Fibroblast of skin of right quadriceps (primary cell): ENCODE measurements at regions not wholly inside any gene's neighbourhood (a gene's known extent, or its start where the extent isn't known, plus 50 kb on each side); places are given as distances from the start of the nearest gene placed in this dataset.
A peak's percentile ranks its signal among the peaks of the same experiment; 100 is the strongest.
"Not testable (repeated sequence)": the region's sequence is repeated elsewhere in the genome, so short reads cannot be mapped to it uniquely, and the experiment has no call there.

ENCODE experiments used
- DNase-seq: peaks from one replicate; pipeline ENCODE4 v3.0.0-alpha.2; 2013

DNA sequence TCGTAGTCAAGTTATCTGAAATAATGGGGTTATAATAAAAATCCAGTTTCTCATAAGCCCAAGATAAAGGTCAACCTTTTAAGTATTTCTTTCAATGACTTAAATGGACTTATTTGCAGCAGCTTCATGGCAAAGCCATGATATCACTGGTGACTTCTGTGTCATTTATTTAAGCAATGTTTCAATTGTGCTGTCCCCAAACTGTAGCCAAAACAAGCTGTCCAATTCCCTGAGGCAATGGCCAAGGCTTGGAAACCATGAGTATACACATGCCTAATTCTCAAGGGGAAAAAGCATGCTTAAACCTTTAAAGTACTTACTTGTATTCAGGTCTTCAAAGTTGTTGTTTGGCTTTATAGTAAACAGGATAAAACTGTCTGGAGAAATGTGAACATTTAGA, 376.4 kb upstream of the TNC start:
- DNase-seq: no peak

DNA sequence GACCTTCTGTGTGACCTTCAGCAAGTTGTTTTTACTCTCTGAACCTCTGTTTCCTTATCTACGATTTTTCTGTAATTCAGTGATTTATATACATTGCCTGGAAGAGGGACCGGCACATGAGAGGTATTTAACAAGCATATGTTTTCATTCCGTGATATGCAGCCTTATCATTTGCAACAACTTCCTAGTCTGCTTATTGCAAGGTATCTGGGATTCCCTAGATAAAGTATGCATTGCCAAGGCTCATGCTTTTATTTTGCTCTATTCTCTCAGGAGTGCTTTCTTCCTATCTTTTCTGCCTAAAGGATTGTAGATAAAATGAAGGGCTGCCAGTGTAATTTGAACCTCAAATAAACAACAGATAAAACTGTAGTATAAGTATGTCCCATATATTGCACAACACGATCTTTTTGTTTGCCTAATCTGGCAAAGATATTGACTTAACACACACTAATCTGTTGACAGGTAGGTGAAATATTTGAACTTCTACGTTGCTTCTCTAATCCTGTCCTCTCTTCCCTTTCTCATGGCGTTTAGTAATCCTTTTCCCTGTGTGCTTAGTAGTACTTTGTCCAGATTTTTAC, 377.2 kb upstream of the TNC start:
- peak; percentile 10 for DNase-seq

DNA sequence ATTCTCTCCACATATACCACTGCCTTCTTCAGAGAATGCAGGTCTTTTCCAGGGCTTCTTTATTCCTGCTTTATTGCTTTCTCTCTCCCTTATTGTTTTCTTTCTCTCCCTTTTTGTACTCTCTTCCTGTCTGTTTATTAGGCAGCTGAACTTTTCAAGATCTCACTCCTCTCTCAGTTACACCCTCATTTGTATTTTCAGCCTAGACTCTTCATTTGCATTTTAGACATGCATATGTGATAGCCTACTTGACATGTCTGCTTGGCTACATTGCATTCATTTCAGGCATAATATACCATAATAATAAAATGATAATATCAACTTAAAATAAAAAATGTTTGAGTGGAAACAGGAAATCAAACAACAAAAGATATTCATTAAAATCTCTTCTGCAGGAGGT, 377.9 kb upstream of the TNC start:
- DNase-seq: no peak

DNA sequence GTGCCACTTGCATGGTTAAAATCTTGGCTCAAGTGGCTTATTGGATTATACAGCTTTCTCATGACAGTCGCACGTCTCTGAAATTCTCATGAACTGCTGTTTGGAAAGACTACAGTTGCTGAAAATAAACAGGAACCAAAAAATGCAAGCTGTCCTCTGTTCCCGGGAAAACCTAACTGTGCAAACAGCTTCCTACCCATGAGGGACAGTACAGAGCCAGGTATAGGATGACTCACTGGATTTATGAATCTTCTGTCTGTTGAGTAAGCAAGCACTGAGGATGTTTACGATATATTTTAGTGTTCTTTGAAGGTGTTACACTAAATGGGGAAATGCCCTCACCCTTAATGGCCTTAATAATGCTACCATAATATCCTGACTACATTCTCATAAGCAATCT, 380.3 kb upstream of the TNC start:
- no peak for DNase-seq

DNA sequence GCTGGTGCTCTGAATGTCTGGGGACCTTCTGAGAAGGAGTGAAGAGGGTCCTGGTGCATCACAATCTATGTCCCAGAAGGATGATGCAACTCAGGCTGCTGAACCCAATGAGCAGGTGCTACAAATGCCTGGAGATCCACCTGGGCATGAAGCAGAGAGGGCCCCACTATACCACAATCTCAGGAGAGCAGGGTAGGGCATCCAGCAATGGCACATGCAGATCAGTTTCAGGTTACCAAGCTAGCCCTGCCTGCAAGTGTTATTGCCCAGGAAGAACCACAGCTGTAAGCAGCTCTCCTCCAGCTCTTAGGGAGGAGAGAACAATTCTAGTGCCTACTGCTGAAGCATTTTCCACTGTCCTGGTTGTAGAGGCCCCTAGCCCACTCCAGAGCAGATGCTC, 389.2 kb upstream of the TNC start:
- DNase-seq: no peak

DNA sequence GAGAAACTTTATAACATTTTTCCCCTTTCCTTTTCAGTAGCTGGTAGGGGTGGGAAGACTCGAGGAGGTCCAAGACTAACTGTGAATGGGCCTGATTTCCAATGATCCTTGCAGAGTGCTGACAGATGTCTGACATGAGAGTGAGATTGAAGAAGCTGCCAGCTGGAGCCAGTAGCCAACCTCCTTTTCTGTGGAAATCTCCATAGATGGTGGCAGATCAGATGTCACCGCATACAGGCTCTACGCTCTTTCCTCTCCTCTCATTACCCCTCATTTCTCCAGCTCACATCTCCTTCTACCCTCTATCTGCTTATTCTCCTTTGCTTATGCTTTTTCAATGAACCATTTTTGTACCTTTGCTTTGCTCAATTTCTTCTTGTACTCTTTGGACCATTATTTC, 395.2 kb upstream of the TNC start:
- DNase-seq: no peak

DNA sequence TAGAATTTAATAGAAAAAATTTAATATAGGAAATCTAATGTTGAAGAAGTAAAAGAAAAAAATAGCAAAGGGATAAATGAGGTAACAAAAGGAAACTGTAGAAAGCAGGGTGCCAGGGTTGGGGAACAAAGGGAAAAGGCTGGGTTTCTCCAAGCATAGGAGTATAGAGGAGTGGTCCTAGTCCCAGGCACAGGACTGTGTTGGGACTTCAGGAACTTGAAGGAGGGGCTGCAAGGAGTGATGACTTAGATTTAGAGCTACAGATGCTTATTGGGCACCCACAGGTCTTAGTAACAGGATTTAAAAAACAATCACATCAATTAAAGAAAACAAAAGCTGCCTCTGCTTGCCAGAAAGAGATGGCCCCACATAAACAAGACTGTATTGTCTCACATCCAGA, 396.5 kb upstream of the TNC start:
- no peak for DNase-seq

DNA sequence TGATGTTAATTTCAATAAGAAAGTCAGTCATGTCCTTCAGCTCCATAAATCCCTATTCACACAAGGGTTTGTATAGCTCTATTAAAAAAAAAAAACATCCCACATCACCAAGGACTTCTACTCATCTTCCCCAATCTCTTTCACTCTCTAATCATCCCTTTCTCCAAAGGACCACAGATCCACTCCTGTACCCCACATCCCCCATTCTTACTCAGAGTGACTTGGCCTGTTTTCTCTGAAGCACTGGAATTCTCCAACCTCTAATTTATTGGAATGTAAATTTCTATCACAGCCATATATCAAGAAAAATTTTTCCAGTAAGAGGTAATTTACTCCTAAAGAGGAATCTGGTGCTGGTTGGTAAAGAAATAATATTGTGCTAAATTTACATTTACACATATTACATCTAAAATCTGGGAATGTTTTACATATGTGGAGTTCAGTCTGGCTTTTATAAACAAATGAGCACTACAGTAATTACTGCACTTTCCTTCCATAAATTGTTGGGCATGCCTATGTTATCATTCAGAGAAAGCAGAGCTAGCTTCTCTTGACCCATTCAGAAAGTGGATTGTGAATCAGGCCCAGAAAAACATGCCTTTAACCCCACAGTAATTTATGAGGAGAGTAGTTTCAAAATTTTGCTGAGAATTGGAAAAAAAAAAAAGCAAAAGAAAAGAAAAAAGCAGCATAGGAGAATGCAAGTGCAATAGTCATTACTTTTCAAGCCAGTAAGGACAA, 399.5 kb upstream of the TNC start:
- peak; percentile 96 for DNase-seq

DNA sequence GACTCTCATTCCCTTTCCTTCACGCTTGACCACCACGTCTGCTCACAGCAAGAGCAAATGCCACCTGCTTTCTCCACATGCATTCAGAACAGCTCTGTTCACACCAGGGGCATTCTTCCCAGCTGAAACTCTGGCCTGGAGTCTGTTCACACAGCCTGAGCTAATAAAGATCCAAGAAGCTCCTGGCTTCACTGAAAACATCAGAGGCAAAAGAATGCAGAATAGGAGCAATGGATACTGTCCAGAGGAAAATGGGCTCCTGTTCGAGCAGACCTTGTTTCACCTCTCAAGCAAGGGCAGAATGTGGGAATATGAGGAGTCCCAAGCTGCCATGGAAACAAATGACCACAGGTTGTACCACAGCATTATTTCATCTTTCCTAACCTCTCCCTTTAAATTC, 402.7 kb upstream of the TNC start:
- DNase-seq: no peak

DNA sequence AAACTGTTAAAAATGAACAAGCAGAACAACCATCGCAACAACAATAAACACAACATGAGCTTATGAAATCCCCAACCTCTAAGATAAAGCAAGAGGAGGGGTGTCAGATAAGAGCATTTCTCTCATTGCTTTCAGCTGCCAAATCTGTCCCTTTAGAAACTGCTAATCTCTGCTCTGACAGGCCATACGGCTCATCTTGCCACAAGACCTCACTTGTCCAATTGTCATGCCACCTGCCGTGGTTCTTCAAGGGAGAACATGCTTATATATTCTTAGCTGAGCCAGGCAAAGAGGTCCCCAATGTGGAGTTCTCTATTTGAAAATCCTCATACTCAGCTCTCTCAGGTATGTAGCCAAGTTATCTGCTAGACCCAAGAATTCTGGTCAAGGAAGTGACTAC, 405.0 kb upstream of the TNC start:
- no peak for DNase-seq

DNA sequence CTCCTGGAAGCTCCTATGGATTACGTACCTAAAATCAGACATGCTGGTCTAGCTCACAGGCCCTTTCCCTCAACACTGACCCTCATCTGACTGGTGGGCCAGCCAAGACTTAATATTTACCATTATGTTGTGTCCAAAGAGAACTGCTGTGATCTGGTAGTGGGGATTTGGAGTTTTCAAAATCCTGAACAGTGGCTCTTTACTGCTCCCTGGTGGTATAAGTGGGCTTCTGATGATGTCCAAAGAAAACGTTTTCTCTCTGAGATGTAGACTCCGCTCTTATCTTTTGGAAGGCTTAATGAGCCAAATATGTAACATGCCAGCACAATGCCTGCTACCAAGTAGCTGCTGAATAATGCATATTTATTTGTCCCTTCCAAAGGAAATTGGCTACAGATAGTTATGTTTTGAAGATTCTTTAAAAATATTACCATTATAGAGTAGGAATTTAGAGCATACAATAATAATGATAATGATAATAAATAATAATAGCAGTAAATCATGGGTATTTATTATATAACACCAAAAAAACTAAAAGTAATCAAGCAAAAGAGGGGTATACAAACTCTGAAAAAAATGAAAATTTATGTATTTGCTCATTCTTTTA, 406.6 kb upstream of the TNC start:
- peak; percentile 83 for DNase-seq

DNA sequence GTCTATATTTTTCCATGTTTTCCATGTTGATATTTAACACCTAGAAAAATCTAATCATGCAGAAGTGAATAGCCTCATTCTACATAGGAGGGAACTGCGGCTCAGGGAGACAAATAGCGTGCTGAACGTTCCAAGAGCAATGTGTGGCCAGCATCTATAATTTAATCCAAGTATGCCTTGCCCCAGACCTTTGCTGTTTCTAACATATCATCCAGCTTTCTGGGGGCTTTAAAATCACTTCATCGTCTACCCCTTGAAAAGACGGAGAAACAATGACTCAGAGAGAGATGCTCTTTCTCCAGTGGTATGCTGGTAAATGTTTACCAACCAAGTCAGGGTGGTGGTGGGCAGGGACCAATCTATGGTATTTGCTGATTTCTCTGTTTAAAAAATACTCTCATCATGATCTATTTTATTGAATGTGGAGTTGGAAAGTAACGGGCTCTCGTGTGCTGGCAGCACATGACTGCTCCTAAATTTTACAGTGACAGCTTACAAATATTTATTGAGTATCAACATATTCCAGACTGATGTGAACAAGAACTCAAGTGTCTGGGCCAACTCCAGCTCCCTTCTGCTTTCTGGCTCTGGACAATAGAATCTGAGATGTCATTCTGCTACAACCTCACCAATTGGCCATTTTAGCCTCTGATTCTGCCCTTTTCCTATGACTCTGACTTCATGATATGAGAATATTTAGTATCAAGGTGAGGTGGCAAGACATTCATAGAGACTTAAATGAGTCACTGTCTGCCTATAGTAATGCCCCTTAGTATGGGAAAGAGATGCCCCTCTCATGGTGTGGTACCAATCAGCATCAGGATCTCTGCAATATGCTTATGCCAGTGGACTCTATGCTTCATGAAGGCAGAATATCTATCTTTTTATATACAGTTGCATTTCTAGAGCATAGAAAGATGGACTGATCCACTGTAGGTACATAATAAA, 407.4 kb upstream of the TNC start:
- DNase-seq: no peak

DNA sequence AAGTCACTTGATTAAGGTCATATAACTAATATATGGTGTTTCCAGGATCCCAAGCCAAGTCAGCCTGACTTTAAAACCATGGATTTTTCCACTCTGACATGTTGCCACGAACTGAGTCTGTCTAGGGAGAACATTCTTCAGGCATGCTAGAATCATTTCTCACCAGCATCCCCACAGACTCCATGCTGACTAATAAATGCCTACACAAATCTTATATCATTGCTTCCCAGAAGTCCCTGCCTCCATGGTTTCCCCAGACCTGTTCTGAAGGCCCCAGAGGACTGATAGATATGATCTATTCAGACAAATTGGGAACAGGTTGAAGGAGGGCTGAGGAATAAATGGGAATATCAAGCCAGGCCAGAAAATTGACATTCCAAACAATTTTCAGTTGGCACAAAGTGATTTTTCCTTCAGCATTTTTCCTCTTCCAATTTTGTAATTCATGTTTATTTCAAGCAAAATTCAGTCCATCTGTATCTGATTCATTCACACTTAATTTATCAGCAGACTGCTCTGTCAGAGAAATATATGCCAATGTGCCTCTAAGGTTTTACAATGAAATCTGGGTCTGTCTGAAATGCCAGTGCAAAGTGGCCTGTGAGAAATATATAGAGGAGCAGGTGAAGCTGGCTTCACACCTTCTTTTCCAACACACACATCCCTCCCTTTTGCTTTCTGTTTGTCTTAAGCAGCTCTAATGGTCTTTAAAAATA, 413.6 kb upstream of the TNC start:
- DNase-seq: peak; percentile 96

DNA sequence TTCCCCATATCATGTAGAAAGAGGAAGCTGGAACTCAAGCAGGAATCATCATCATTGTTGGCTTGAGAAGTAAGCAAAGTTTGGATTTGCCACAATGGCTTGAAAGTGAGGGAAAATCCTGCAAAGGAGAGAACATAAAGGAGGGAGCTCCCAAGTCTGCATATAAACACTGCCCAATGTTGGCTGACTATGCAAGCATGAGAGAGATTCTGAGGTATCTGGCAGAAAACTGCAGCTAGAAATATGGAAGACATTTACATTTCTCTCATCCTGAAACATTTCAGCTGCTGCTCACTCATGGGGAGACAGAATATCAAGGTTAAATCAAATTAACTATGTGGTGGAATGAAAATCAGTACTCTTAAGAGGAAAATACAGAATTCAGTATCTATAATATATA, 415.6 kb upstream of the TNC start:
- no peak for DNase-seq

DNA sequence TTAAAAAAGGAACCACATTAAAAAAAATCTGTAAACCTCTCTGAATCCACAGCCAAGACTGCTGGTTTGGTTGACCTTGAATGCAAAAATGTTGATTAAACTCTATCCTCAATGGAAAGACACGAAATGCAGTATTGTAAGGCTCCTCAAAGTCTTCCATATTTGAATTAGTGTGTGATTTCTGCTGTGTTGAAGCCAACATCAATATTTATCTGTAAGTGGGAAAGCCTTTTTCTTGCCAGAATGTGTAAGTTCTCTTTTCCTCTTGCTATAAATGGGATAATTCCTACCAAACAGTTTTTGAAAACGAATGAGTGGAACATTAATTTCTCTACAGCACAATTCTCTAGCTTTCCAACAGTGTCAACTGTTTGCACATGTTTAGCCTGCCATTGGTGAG, 422.1 kb upstream of the TNC start:
- peak; percentile 48 for DNase-seq

DNA sequence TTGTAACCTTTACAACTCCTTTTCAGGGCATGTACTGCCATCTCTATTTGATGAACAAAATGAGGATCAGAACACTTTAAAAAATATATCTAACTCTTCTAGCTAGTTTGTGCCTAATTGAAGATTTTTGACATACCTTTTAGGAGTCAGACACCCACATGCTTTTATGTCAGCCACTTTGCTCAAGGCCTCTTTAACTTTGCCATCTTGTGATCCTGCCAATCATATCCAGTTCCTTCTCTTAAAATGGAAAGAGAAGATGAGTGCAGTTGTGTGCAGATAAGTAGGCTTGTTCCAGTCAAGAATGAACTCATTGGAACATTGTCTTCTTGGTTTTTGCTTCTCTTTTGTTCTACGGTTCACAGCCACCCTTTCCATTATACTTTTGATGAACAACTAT, 425.6 kb upstream of the TNC start:
- DNase-seq: no peak

DNA sequence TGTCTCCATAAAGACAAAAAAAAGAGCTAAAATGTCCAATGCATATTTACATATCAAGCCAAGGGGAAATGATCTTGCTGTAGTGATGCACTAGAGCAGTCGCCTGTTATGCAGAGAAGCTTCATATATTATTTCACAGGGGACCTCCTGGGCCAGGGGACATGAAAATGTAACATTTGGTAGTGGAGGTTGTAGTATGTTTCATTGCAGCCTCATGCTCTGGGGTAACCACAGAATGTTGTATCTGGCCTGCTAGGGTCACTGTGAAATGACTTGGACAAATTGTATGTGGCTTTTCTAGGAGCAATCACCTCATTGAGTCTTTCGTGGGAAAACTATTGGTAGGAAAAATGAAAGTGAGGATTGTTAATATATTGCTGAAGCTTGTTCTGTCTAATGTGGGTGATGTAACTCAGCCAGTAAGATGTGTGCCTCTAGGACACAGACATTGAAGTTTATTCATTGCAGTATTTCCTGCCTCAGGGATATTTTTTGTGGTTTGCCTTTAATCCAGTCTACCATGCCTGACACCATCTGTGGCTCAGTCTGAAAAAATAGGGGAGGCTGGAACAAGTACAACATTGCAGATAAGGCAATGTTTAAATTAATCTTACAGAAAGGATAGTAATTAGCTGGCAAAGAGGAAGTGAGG, 430.8 kb upstream of the TNC start:
- DNase-seq: peak; percentile 79

DNA sequence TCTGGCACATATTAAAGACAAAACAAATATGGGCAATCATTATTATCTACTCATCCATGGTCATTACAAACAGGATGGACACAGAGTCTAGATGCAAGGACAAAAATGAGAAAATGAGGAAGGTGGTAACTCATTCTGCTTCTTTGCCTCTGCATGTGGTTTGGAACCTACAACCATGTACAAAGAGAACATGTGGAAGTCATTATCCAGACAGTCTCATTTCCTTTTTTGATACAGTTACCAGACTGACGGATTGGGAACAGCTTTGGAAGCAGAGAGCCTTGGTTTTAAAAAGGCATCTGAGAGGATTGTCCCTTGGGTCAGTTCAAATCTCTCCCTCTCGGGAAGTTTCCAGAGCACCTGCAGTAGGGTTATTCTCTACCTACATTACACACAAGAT, 433.4 kb upstream of the TNC start:
- peak; percentile 79 for DNase-seq

DNA sequence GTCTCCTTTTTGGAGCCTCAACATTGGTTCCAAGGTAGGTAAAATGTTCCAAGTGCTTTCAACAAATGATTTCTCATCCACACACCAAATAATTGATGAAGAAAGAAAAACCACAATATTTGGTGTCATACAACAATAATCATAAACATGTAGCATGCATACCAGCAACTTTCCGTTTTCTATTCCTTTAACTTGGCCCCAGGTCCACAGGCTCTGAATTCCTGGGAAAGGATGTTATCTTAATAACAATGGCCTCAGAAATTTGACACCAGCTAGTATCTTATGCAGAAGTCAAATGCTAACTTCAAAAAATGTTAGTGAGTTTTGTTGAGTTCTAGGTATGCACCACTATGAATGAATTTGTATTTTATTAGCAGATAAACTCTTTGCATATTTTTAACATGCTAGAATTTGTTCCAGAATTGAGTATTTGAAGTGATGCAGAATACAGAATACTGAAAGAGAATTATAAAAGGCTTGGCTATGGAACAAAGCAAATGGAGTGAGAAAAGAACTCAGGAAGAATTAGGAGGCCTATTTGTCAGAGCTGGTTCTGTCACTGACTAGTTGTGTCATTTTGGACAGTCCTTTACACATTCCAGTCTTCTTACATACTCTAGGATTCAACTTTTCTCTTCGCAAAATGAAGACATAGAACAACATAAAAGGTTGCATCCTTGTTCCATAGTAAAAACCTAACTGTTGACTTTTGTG, 435.3 kb upstream of the TNC start:
- DNase-seq: peak; percentile 62

DNA sequence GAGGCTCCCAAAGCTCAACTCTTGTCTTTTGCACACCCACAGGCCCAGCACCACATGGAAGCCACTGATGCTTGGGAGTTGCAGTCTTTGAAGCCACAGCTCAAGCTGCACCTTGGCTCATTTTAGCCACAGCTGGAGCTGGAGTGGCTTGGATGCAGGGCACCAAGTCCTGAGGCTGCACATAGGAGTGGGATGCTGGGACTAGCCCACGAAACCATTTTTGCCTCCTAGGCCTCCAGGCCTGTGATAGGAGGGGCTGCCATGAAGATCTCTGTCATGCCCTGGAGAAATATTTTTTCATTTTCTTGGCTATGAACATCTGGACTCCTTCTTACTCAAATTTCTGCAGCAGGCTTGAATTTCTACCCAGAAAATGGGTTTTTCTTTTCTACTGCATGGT, 438.5 kb upstream of the TNC start:
- no peak for DNase-seq

DNA sequence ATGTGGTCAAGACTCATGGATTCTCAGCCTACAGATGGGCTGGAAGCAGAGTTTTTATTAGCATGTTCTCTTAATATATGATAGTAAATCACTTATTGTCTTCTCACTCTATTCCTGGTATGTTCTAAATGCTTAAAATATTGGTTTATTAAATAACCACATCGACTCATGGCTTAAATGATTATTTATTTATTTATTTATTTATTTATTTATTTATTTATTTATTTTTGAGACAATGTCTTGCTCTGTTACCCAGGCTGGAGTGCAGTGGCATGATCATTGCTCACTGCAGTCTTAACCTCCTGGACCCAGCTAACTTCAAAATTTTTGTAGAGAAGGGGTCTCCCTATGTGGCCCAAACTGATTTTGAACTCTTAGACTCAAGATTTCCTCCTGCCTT, 457.2 kb upstream of the TNC start:
- no peak for DNase-seq

DNA sequence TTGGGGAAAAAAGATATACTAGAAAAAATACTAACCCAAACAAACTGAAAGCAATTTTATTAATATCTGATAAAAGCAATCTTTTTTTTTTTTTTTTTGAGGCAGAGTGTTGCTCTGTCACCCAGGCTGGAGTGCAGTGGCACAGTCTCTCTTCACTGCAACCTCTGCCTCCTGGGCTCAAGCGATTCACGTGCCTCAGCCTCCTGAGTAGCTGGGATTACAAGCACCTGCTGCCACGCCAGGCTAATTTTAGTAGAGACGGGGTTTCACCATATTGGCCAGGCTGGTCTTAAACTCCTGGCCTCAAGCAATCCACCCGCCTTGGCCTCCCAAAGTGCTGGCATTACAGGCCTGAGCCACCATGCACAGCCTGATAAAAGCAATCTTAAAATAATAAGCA, 467.5 kb upstream of the TNC start:
- not testable (repeated sequence) for DNase-seq
